Left renal cortex interstitium (tissue), 4 donors: ENCODE measurements at regions not wholly inside any gene's neighbourhood (a gene's known extent, or its start where the extent isn't known, plus 50 kb on each side); places are given as distances from the start of the nearest gene placed in this dataset.
"Not testable (repeated sequence)": the region's sequence is repeated elsewhere in the genome, so short reads cannot be mapped to it uniquely, and the experiment has no call there.

Experiments
- DNase-seq, 4 donors: peaks; one replicate each; pipeline ENCODE4 v3.0.0-alpha.2; 2013; ENCODE audit warnings: low read depth in 4 of 4, low spot score in 2 of 4, missing footprints in 1 of 4

GRCh38 chr18:35770376-35771014, 189.0 kb downstream of the GALNT1 start:
- DNase-seq = no peak

GRCh38 chr18:35771172-35771571, 189.6 kb downstream of the GALNT1 start:
- DNase-seq = no peak

- peak in 1 of 4 donors; percentile 3 for DNase-seq
Measured at GRCh38 chr18:35775887-35776286, 194.3 kb downstream of the GALNT1 start.

- no peak for DNase-seq
Measured at GRCh38 chr18:35776473-35776872, 194.9 kb downstream of the GALNT1 start.

GRCh38 chr18:35777039-35777438, 195.4 kb upstream of the RMP24 start:
- DNase-seq = no peak

- DNase-seq = no peak
Measured at GRCh38 chr18:35778850-35779627, 193.4 kb upstream of the RMP24 start.

GRCh38 chr18:35780937-35781336, 191.5 kb upstream of the RMP24 start:
- DNase-seq = no peak

GRCh38 chr18:35782926-35783325, 189.6 kb upstream of the RMP24 start:
- no peak for DNase-seq

- DNase-seq = no peak
Measured at GRCh38 chr18:35786365-35787042, 186.0 kb upstream of the RMP24 start.

- no peak for DNase-seq
Measured at GRCh38 chr18:35789543-35789942, 182.9 kb upstream of the RMP24 start.

- DNase-seq = no peak
Measured at GRCh38 chr18:35797948-35798347, 174.5 kb upstream of the RMP24 start.

- no peak for DNase-seq
Measured at GRCh38 chr18:35803551-35803950, 168.9 kb upstream of the RMP24 start.

GRCh38 chr18:35804377-35804776, 168.1 kb upstream of the RMP24 start:
- peak; percentile 13 to 40 (median 28) for DNase-seq

- no peak for DNase-seq
Measured at GRCh38 chr18:35807811-35808335, 164.6 kb upstream of the RMP24 start.

- DNase-seq = no peak
Measured at GRCh38 chr18:35808796-35809195, 163.7 kb upstream of the RMP24 start.

GRCh38 chr18:35810520-35810919, 162.0 kb upstream of the RMP24 start:
- DNase-seq = no peak

GRCh38 chr18:35811896-35812295, 160.6 kb upstream of the RMP24 start:
- no peak for DNase-seq

GRCh38 chr18:35815011-35815410, 157.5 kb upstream of the RMP24 start:
- not testable (repeated sequence) for DNase-seq

GRCh38 chr18:35816003-35816402, 156.5 kb upstream of the RMP24 start:
- no peak for DNase-seq

GRCh38 chr18:35817604-35818352, 154.7 kb upstream of the RMP24 start:
- no peak for DNase-seq

GRCh38 chr18:35818353-35818667, 154.2 kb upstream of the RMP24 start:
- DNase-seq = no peak
